ENCODE measurements at regions not wholly inside any gene's neighbourhood (a gene's known extent, or its start where the extent isn't known, plus 50 kb on each side); places are given as distances from the start of the nearest gene placed in this dataset.
"Not testable (repeated sequence)": the region's sequence is repeated elsewhere in the genome, so short reads cannot be mapped to it uniquely, and the experiment has no call there.

GRCh38 chr7:29647691-29648210, 84.1 kb downstream of the PRR15 start:
- H3K4me3 ChIP-seq (ENCODE audit: low read depth in 2 of 2, low read length in 2 of 2); DNase-seq (ENCODE audit: low read depth, low spot score); intact Hi-C loops (cut with micrococcal nuclease; ENCODE audit: unreplicated experiment); H3K36me3 ChIP-seq (ENCODE audit: control insufficient read depth, insufficient read depth, low read length); BruUV-seq (replicated peaks); ATAC-seq; POLR2A ChIA-PET; in situ Hi-C loops (cut with HindIII; ENCODE audit: low pct_unique_long_range_greater_than_20kb, low sequenced_read_pairs); H3K27ac ChIP-seq (ENCODE audit: low read length); H3K27me3 ChIP-seq (ENCODE audit: control insufficient read depth, insufficient read depth, low read length); H3K4me1 ChIP-seq (ENCODE audit: control insufficient read depth, insufficient read depth, low read length); H3K9me3 ChIP-seq (ENCODE audit: control insufficient read depth, insufficient read depth, low read depth, low read length); CTCF ChIA-PET: not testable (repeated sequence)

- DNase-seq (ENCODE audit: low read depth, low spot score) (no peak), ATAC-seq (no peak)
- no TSS peak for BruUV-seq (replicated peaks)
- Histone ChIP-seq H3K4me3 (ENCODE audit: low read depth in 2 of 2, low read length in 2 of 2) (no peak overlapping the region), H3K9me3 (ENCODE audit: control insufficient read depth, insufficient read depth, low read depth, low read length) (no peaks in the 10 kb centered on the region), H3K27me3 (ENCODE audit: control insufficient read depth, insufficient read depth, low read length) (no peaks in the 10 kb centered on the region), H3K36me3 (ENCODE audit: control insufficient read depth, insufficient read depth, low read length) (no peaks in the 10 kb centered on the region), H3K27ac (ENCODE audit: low read length) (no peak overlapping the region), H3K4me1 (ENCODE audit: control insufficient read depth, insufficient read depth, low read length) (no peaks in the 10 kb centered on the region)
- in situ Hi-C loops (cut with HindIII; ENCODE audit: low pct_unique_long_range_greater_than_20kb, low sequenced_read_pairs) = no loop called here
- ChIA-PET CTCF (no interaction called here), POLR2A (no interaction called here)
- no peak for TF ChIP-seq POLR2AphosphoS5 (IDR thresholded peaks at IDR 0.05; ENCODE audit: low read depth, low read length)
- no peak for TF ChIP-seq REST (IDR thresholded peaks at IDR 0.05; ENCODE audit: insufficient read depth in 1 of 2, low read depth in 2 of 2, low read length in 1 of 2)
- no peak for TF ChIP-seq CTCF (IDR thresholded peaks at IDR 0.05)
- TF ChIP-seq SIN3A (IDR thresholded peaks at IDR 0.05; ENCODE audit: borderline replicate concordance, insufficient read depth, low read depth, low read length) = no peak
- no peak for TF ChIP-seq TCF7L2 (IDR thresholded peaks at IDR 0.05; ENCODE audit: low read depth, low read length)
- intact Hi-C loops (cut with micrococcal nuclease; ENCODE audit: unreplicated experiment) = loop anchor here (1.0 kb wide), 1 partner anchor 101 kb away; no protein-coding TSS in a partner anchor
These were observed 85.5 kb downstream of the PRR15 start for GRCh38 chr7:29649028-29649716.

- ChIA-PET CTCF (no interaction called here), POLR2A (no interaction called here)
- H3K4me1 ChIP-seq (ENCODE audit: control insufficient read depth, insufficient read depth, low read length) = no peaks in the 10 kb centered on the region
- no peak for TF ChIP-seq TCF7L2 (IDR thresholded peaks at IDR 0.05; ENCODE audit: low read depth, low read length)
- TF ChIP-seq CTCF (IDR thresholded peaks at IDR 0.05) = no peak
- no peak for TF ChIP-seq SIN3A (IDR thresholded peaks at IDR 0.05; ENCODE audit: borderline replicate concordance, insufficient read depth, low read depth, low read length)
- TF ChIP-seq POLR2AphosphoS5 (IDR thresholded peaks at IDR 0.05; ENCODE audit: low read depth, low read length) = no peak
- no peak for TF ChIP-seq REST (IDR thresholded peaks at IDR 0.05; ENCODE audit: insufficient read depth in 1 of 2, low read depth in 2 of 2, low read length in 1 of 2)
- H3K27me3 ChIP-seq (ENCODE audit: control insufficient read depth, insufficient read depth, low read length) = no peaks in the 10 kb centered on the region
- H3K27ac ChIP-seq (ENCODE audit: low read length) = no peak overlapping the region
- in situ Hi-C loops (cut with HindIII; ENCODE audit: low pct_unique_long_range_greater_than_20kb, low sequenced_read_pairs) = no loop called here
- ATAC-seq (no peak), DNase-seq (ENCODE audit: low read depth, low spot score) (no peak)
- intact Hi-C loops (cut with micrococcal nuclease; ENCODE audit: unreplicated experiment) = loop anchor here (1.0 kb wide), 1 partner anchor 100 kb away; no protein-coding TSS in a partner anchor
- H3K4me3 ChIP-seq (ENCODE audit: low read depth in 2 of 2, low read length in 2 of 2) = no peak overlapping the region
- BruUV-seq (replicated peaks) = no TSS peak
- H3K9me3 ChIP-seq (ENCODE audit: control insufficient read depth, insufficient read depth, low read depth, low read length) = no peaks in the 10 kb centered on the region
- H3K36me3 ChIP-seq (ENCODE audit: control insufficient read depth, insufficient read depth, low read length) = no peaks in the 10 kb centered on the region
These were observed 86.2 kb downstream of the PRR15 start for GRCh38 chr7:29649876-29650275.

Data from Panc1 (cell line).